ENCODE measurements at regions not wholly inside any gene's neighbourhood (a gene's known extent, or its start where the extent isn't known, plus 50 kb on each side); places are given as distances from the start of the nearest gene placed in this dataset.

GRCh38 chr6:25157183-25157582 lies 122.0 kb upstream of the CARMIL1 start:
- TF ChIP-seq CTCF (IDR thresholded peaks at IDR 0.05; ENCODE audit: low read depth, low read length, poor library complexity, severe bottlenecking): no peak
- TF ChIP-seq EZH2phosphoT487 (IDR thresholded peaks at IDR 0.05; ENCODE audit: borderline replicate concordance, low read length): no peak

Measured in DOHH2 (cell line).